ENCODE measurements at regions not wholly inside any gene's neighbourhood (a gene's known extent, or its start where the extent isn't known, plus 50 kb on each side); places are given as distances from the start of the nearest gene placed in this dataset.

DNA sequence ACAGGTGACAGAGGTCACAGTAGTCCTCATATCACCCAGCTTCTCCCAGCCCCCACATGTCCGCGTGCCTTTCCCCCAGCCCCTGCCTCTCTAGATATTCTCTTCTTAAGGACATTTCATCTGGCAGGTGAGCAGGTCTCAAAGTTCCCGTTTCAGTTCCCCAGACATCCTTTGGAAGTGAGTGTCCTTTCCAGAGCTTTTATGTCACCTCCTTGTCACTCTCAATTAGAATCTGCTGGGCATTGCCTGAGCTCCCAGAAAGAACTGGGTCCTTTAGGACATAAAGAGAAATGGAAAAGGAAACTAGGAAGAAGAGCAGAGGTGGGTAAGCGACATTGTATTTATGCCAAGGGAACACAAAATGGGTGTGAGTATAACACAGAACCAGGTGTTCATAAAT, 66.9 kb upstream of the CEP85L start:
- TF ChIP-seq TAF1 (IDR thresholded peaks at IDR 0.05; ENCODE audit: low read depth) (no peak), EP300 (IDR thresholded peaks at IDR 0.05; ENCODE audit: borderline replicate concordance) (no peak), YY1 (IDR thresholded peaks at IDR 0.05; ENCODE audit: low read depth) (no peak), CEBPB (IDR thresholded peaks at IDR 0.05) (no peak), TEAD4 (IDR thresholded peaks at IDR 0.05) (no peak), EGR1 (IDR thresholded peaks at IDR 0.05) (no peak), FOXM1 (IDR thresholded peaks at IDR 0.05; ENCODE audit: borderline replicate concordance, low read depth) (no peak)
- TF ChIP-seq, protein P1, sequence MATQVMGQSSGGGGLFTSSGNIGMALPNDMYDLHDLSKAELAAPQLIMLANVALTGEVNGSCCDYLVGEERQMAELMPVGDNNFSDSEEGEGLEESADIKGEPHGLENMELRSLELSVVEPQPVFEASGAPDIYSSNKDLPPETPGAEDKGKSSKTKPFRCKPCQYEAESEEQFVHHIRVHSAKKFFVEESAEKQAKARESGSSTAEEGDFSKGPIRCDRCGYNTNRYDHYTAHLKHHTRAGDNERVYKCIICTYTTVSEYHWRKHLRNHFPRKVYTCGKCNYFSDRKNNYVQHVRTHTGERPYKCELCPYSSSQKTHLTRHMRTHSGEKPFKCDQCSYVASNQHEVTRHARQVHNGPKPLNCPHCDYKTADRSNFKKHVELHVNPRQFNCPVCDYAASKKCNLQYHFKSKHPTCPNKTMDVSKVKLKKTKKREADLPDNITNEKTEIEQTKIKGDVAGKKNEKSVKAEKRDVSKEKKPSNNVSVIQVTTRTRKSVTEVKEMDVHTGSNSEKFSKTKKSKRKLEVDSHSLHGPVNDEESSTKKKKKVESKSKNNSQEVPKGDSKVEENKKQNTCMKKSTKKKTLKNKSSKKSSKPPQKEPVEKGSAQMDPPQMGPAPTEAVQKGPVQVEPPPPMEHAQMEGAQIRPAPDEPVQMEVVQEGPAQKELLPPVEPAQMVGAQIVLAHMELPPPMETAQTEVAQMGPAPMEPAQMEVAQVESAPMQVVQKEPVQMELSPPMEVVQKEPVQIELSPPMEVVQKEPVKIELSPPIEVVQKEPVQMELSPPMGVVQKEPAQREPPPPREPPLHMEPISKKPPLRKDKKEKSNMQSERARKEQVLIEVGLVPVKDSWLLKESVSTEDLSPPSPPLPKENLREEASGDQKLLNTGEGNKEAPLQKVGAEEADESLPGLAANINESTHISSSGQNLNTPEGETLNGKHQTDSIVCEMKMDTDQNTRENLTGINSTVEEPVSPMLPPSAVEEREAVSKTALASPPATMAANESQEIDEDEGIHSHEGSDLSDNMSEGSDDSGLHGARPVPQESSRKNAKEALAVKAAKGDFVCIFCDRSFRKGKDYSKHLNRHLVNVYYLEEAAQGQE (IDR thresholded peaks at IDR 0.05; ENCODE audit: low read depth) = no peak
- TF ChIP-seq, protein P2, sequence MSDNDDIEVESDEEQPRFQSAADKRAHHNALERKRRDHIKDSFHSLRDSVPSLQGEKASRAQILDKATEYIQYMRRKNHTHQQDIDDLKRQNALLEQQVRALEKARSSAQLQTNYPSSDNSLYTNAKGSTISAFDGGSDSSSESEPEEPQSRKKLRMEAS (IDR thresholded peaks at IDR 0.05) = no peak
- TF ChIP-seq, protein P3, sequence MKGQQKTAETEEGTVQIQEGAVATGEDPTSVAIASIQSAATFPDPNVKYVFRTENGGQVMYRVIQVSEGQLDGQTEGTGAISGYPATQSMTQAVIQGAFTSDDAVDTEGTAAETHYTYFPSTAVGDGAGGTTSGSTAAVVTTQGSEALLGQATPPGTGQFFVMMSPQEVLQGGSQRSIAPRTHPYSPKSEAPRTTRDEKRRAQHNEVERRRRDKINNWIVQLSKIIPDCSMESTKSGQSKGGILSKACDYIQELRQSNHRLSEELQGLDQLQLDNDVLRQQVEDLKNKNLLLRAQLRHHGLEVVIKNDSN (IDR thresholded peaks at IDR 0.05) = no peak

Data from Ishikawa (cell line).